GM15510 (cell line): ENCODE measurements at regions not wholly inside any gene's neighbourhood (a gene's known extent, or its start where the extent isn't known, plus 50 kb on each side); places are given as distances from the start of the nearest gene placed in this dataset.

Experiments used
- POLR2A ChIP-seq: IDR thresholded peaks from 3 replicates; pipeline ENCODE4 v1.6.1; 2011; ENCODE audit warnings: borderline replicate concordance; ENCODE audit not compliant: insufficient read length; ENCODE audit errors: extremely low read depth

- TF ChIP-seq POLR2A, result no peak
Observed at GRCh38 chr4:184292465-184292867, 74.8 kb upstream of the ENPP6 start.

DNA sequence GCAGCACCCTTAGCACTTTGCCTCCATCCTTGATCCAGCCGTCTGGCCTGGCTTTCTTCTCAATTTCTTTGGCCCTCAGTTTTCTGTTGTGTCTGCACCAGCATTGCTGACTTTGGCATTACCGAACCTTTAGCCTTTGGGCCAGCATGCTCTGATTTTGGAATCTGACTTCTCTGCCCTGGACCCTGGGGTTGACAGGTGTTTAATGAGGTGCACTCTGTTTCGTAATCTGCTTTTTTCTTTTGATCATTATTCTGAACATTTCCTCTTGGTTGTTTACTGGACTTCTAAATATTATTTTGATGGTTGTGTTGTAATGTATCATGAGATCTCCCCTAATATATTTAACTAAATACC, 71.5 kb upstream of the ENPP6 start:
- TF ChIP-seq POLR2A, result no peak

GRCh38 chr4:184288451-184289178, 70.9 kb upstream of the ENPP6 start:
- peak; percentile 26 for TF ChIP-seq POLR2A

DNA sequence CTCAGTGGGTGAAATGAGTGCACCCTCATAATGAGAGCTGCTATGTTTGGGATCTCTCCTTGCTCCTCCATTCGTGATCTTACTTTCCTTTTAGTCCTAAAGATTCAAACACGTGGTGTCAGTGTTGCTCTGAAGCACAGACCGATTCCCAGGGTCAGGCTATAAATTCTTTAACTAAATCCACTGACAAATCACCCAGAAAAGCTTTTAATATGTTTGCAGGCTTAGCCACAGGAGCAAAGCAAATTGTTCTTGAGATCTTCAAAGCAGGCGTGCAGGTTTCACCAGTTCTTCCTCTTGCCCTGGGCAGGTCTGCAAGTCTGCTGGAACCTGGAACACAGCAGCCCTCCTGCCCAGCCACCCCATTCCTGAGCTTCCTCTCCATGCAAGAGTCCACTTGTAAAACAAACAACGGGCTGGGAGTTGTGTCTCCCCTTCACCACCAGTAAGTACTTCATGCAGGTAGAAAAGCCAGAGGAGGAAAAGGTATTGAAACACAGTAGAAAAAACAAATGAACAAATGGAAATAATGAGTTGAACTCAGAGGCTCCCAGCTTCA, 70.1 kb upstream of the ENPP6 start:
- TF ChIP-seq POLR2A, result no peak

- no peak for TF ChIP-seq POLR2A
Observed at GRCh38 chr4:184286358-184286757, 68.7 kb upstream of the ENPP6 start.

GRCh38 chr4:184284742-184285141, 67.1 kb upstream of the ENPP6 start:
- no peak for TF ChIP-seq POLR2A

- TF ChIP-seq POLR2A, result no peak
Observed at GRCh38 chr4:184284336-184284690, 66.6 kb upstream of the ENPP6 start.

GRCh38 chr4:184283659-184284335, 66.1 kb upstream of the ENPP6 start:
- peak; percentile 54 for TF ChIP-seq POLR2A

DNA sequence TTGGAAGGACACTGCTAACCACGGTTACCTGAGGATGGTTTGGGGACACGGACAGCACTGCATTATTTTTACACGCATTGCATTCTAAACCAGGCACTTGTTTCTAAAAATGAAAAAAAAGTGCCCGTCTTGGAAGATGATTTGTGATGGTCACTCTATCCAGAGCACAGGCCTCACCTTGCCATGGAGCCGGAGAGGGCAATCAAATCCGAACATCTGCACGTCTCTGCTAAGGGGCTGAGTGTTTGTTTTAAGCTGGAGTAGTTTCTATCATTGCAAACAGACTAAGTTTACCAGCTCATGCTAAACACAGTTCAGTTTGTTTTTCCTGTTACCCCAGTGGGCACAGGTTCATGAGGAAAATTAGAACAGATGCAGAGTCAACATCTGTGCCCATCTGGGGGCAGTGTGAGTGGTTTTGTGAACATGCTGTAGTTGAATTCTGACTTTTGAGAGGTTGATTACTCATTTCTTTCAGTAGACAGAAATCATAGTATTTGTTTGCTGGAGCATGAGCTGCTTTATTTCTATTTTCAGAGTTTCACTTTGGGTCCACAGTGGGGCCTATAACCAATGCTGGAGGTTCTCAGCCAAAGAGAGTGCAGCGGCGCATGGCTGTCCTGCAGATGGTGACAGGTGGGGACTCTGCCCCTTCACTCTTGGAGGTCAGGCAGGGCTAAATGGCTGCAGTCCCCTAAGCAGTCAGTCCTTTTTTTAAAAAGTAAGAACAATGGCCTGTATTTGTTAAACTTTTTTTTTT, 65.4 kb upstream of the ENPP6 start:
- TF ChIP-seq POLR2A, result peak; percentile 52

DNA sequence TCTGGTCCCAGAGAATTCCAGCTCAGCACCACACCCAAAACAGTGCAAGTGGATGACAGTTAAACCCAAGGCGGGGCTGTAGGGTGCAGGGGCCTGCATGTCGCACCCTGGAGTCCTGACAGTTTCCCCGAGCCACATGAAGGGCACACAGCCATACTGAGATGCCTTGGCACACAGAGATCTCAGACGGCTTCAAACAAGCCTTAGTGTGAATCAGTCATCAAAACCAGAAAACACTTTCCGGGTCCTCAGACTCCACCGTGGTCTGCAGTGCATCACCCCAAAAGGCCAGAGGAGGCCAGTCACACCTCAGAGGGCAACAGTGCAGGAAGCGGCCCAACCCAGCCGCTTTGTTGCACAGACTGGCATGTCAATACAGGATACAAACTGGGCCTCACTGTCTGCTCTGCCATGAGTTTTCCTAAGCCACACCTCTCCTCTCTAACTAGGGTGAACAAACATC, 64.6 kb upstream of the ENPP6 start:
- TF ChIP-seq POLR2A, result peak; percentile 51

DNA sequence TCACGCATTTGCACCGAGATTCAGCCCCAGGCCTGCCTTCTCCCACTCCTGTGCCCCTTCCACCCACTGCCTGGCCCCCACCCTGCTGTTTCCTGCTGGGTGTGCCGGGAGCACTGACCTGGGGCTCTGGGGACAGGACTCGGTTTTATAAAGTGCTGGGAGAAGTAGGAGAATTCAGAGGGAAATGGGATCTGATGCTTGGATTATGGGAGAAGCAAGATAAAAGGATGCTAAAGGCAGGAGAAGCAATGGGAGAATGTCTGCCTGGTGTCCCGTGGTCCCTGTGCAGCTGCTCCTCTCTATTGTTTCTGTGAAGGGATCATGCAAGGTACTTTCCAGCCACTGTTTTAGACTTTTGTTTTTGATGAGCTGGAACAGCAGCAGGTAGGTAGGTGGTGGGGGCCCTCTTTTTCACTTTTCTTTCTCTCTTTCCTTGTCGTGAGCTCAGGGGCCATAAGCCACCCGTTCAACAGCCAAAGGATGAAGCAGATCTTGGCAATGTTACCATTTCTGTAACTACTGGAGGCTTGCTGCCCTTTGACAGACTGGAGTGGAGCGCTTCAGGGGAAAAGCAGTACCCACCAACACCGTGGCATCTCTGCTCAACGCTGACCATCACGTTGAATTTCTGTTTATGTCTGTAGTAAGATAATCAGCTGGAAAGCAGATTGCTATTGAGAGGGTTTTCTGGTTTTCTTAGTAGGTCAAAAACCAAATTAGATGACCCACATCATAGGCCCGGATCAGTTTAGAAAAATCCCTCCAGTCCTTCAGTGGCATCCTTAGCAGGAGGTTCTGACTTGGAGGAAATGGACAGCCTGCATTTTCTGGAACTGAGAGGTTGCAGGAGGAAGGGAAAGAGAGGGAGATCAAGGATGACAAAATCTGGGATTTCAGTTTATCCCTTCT, 63.8 kb upstream of the ENPP6 start:
- TF ChIP-seq POLR2A, result peak; percentile 44

GRCh38 chr4:184280591-184281071, 63.0 kb upstream of the ENPP6 start:
- peak; percentile 73 for TF ChIP-seq POLR2A

DNA sequence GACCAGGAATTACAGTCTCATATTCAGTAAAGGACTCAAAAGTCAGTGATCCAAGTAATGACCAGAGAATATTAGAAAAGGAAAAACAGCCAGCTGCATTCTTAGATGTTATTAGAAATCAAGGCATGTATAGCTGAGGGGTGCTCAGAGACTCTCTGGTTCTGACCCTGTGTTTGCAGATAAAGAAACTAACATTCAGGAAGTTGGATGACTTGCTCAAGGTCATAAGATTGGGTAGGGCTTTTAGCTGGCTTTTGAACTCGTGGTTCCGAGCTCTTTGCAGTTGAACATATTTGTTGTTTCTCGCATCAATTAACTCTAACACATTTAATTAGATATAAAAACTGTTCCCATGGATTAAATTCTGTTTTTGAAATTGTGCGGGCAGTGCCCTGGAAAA, 62.5 kb upstream of the ENPP6 start:
- no peak for TF ChIP-seq POLR2A

- no peak for TF ChIP-seq POLR2A
Observed at GRCh38 chr4:184279496-184280061, 61.9 kb upstream of the ENPP6 start.
